Fibroblast of lung (primary cell): ENCODE measurements at regions not wholly inside any gene's neighbourhood (a gene's known extent, or its start where the extent isn't known, plus 50 kb on each side); places are given as distances from the start of the nearest gene placed in this dataset.
"Not testable (repeated sequence)": the region's sequence is repeated elsewhere in the genome, so short reads cannot be mapped to it uniquely, and the experiment has no call there.

Experiments used
- DNase-seq, 2 donors: peaks; one replicate each; pipeline versions ENCODE4 v3.0.0 to v3.0.0-alpha.2; 2010; ENCODE audit warnings: low read depth in 2 of 2
- H2AFZ ChIP-seq: 2 replicates; pipeline ENCODE4 v1.5.1; 2012; ENCODE audit warnings: low read length, control low read depth, inconsistent platforms
- H3K27ac ChIP-seq: 2 replicates; pipeline ENCODE4 v1.5.1; 2011; ENCODE audit warnings: low read length, control low read depth; ENCODE audit not compliant: insufficient read depth
- H3K27me3 ChIP-seq: 2 replicates; pipeline ENCODE4 v1.5.1; 2011; ENCODE audit warnings: mild to moderate bottlenecking, low read length; ENCODE audit not compliant: control insufficient read depth, insufficient read depth
- H3K36me3 ChIP-seq: 2 replicates; pipeline ENCODE4 v1.5.1; 2011; ENCODE audit warnings: low read length; ENCODE audit not compliant: control insufficient read depth, insufficient read depth
- H3K4me1 ChIP-seq: 2 replicates; pipeline ENCODE4 v1.5.1; 2011; ENCODE audit warnings: low read length; ENCODE audit not compliant: control insufficient read depth, insufficient read depth; ENCODE audit errors: extremely low read depth
- H3K4me2 ChIP-seq: 2 replicates; pipeline ENCODE4 v1.5.1; 2011; ENCODE audit warnings: low read length, control low read depth; ENCODE audit not compliant: insufficient read depth; ENCODE audit errors: extremely low read depth
- H3K4me3 ChIP-seq, 4 experiments: fragments of 200-600 bp in 1 of 4; sonication (generic) in 1 of 4; replicated peaks in 1 of 4; 2 replicates each; pipeline ENCODE4 v1.5.1; 2011 to 2016; ENCODE audit warnings: low read length in 4 of 4, low read depth in 3 of 4, mild to moderate bottlenecking in 3 of 4, control low read depth in 2 of 4, inconsistent platforms in 1 of 4, mixed read lengths in 1 of 4; ENCODE audit not compliant: insufficient read depth in 1 of 4; ENCODE audit errors: control extremely low read depth in 1 of 4
- H3K79me2 ChIP-seq: 2 replicates; pipeline ENCODE4 v1.5.1; 2012; ENCODE audit warnings: mild to moderate bottlenecking, low read length, inconsistent platforms; ENCODE audit not compliant: control insufficient read depth, insufficient read depth
- H3K9ac ChIP-seq: 2 replicates; pipeline ENCODE4 v1.5.1; 2011; ENCODE audit warnings: mild to moderate bottlenecking, low read length, control low read depth; ENCODE audit not compliant: insufficient read depth
- H3K9me3 ChIP-seq: 2 replicates; pipeline ENCODE4 v1.5.1; 2012; ENCODE audit warnings: low read depth, low read length; ENCODE audit not compliant: control insufficient read depth, insufficient read depth
- H4K20me1 ChIP-seq: 2 replicates; pipeline ENCODE4 v1.5.1; 2011; ENCODE audit warnings: low read length; ENCODE audit not compliant: control insufficient read depth, insufficient read depth; ENCODE audit errors: extremely low read depth
- CTCF ChIP-seq, 2 donors: IDR thresholded peaks in 1 of 2; conservative IDR thresholded peaks in 1 of 2; 1 replicate in 1 of 2; 2 replicates in 1 of 2; pipeline ENCODE4 v1.5.1; 2011 to 2012; ENCODE audit warnings: low read length in 2 of 2, control low read depth in 1 of 2, inconsistent platforms in 1 of 2, low read depth in 1 of 2, mild to moderate bottlenecking in 1 of 2
- EZH2 ChIP-seq: IDR thresholded peaks from 2 replicates; pipeline ENCODE4 v1.5.1; 2012; ENCODE audit warnings: low read length, control low read depth, mild to moderate bottlenecking; ENCODE audit errors: missing control alignments

GRCh38 chr6:164344801-164345291, 930.3 kb downstream of the QKI start:
- no peaks in the 10 kb centered on the region for H3K4me1 ChIP-seq
- no peaks in the 10 kb centered on the region for H3K79me2 ChIP-seq
- DNase-seq: peak in 1 of 2 donors; percentile 6
- no peak for TF ChIP-seq EZH2
- TF ChIP-seq CTCF (conservative IDR thresholded peaks at IDR 0.05 in 1 of 2, IDR thresholded peaks at IDR 0.05 in 1 of 2; ENCODE audit: low read depth in 1 of 2, low read length in 2 of 2): no peak
- H3K27ac ChIP-seq: no peak overlapping the region
- H2AFZ ChIP-seq: no peak overlapping the region
- no peaks in the 10 kb centered on the region for H3K36me3 ChIP-seq
- no peak overlapping the region for H3K4me2 ChIP-seq
- H3K9ac ChIP-seq: no peak overlapping the region
- no peak overlapping the region for H3K4me3 ChIP-seq
- H3K9me3 ChIP-seq: no peaks in the 10 kb centered on the region
- no peaks in the 10 kb centered on the region for H4K20me1 ChIP-seq
- no peaks in the 10 kb centered on the region for H3K27me3 ChIP-seq

GRCh38 chr6:164339442-164339841, 924.9 kb downstream of the QKI start:
- H3K9me3 ChIP-seq, H2AFZ ChIP-seq, H3K4me3 ChIP-seq, DNase-seq, H3K9ac ChIP-seq, H3K27ac ChIP-seq, H4K20me1 ChIP-seq, H3K4me1 ChIP-seq, H3K27me3 ChIP-seq, H3K36me3 ChIP-seq, H3K4me2 ChIP-seq, H3K79me2 ChIP-seq: not testable (repeated sequence)

- Histone ChIP-seq H3K27ac (no peak overlapping the region), H3K79me2 (no peaks in the 10 kb centered on the region), H3K4me2 (no peak overlapping the region), H3K27me3 (no peaks in the 10 kb centered on the region), H3K36me3 (no peaks in the 10 kb centered on the region), H3K9me3 (no peaks in the 10 kb centered on the region), H4K20me1 (no peaks in the 10 kb centered on the region), H3K4me3 (no peak overlapping the region), H3K4me1 (no peaks in the 10 kb centered on the region), H3K9ac (no peak overlapping the region), H2AFZ (no peak overlapping the region)
- no peak for TF ChIP-seq EZH2
- no peak for TF ChIP-seq CTCF (conservative IDR thresholded peaks at IDR 0.05 in 1 of 2, IDR thresholded peaks at IDR 0.05 in 1 of 2; ENCODE audit: low read depth in 1 of 2, low read length in 2 of 2)
- no peak for DNase-seq
Observed at GRCh38 chr6:164337925-164338397, 923.4 kb downstream of the QKI start.
